Lower leg skin (tissue), 4 donors: ENCODE measurements at regions not wholly inside any gene's neighbourhood (a gene's known extent, or its start where the extent isn't known, plus 50 kb on each side); places are given as distances from the start of the nearest gene placed in this dataset.

ENCODE experiments used
- DNase-seq, 2 donors: peaks; one replicate each; pipeline ENCODE4 v3.0.0-alpha.2; 2019; ENCODE audit warnings: low spot score in 2 of 2
- H3K4me3 ChIP-seq: fragments of 200-600 bp; sonication (generic); 2 replicates; pipeline ENCODE4 v1.5.1; 2017; ENCODE audit warnings: mild to moderate bottlenecking, low read depth; ENCODE audit not compliant: poor library complexity, severe bottlenecking
- CTCF ChIP-seq, 3 donors: fragments of 450-650 bp; IDR thresholded peaks; one replicate each; pipeline ENCODE4 v1.5.1; 2016; ENCODE audit warnings: antibody characterized with exemption in 3 of 3, mild to moderate bottlenecking in 3 of 3, moderate library complexity in 2 of 3
- POLR2A ChIP-seq, 2 donors: fragments of 450-650 bp; IDR thresholded peaks; one replicate each; pipeline ENCODE4 v1.6.1; 2016 to 2017; ENCODE audit warnings: antibody characterized with exemption in 2 of 2, mild to moderate bottlenecking in 1 of 2, moderate library complexity in 1 of 2
- WGBS, 2 donors: methylation state at CpG; one replicate each; pipeline ENCODE4 v1.1.5; 2018; 5-methylcytosine and 5-hydroxymethylcytosine counted together
- intact Hi-C: fragments of 100-400 bp; cut with DNase I; formaldehyde crosslinking; loops from one replicate; pipeline ENCODE4 v1.15.0; 2023; ENCODE audit warnings: low total_unique reads

GRCh38 chr18:60775978-60776377, 403.4 kb upstream of the MC4R start:
- intact Hi-C loops, result no loop called here
- TF ChIP-seq CTCF (IDR thresholded peaks at IDR 0.05), result no peak
- no peak for TF ChIP-seq POLR2A (IDR thresholded peaks at IDR 0.05)
- no peak for DNase-seq
- H3K4me3 ChIP-seq, result no peak overlapping the region
- WGBS, 2 donors, result 45 to 79% methylated on average over 1 of the region's 1 CpG

- no peak for DNase-seq
- intact Hi-C loops, result no loop called here
- 92 to 100% methylated on average over 1 of the region's 1 CpG for WGBS, 2 donors
- no peak overlapping the region for H3K4me3 ChIP-seq
- TF ChIP-seq POLR2A (IDR thresholded peaks at IDR 0.05) (no peak), CTCF (IDR thresholded peaks at IDR 0.05) (no peak)
Measured at GRCh38 chr18:60784161-60784560, 411.6 kb upstream of the MC4R start.

- no peak for DNase-seq
Measured at GRCh38 chr18:60794802-60795201, 422.2 kb upstream of the MC4R start.

GRCh38 chr18:60804415-60804814, 431.8 kb upstream of the MC4R start:
- intact Hi-C loops, result no loop called here
- DNase-seq, result no peak
- no peak overlapping the region for H3K4me3 ChIP-seq
- TF ChIP-seq CTCF (IDR thresholded peaks at IDR 0.05) (no peak), POLR2A (IDR thresholded peaks at IDR 0.05) (no peak)
- WGBS, 2 donors, result 66 to 69% methylated on average over 3 of the region's 3 CpGs

More at GRCh38 chr18:60794802-60795201, 422.2 kb upstream of the MC4R start:
- TF ChIP-seq POLR2A (IDR thresholded peaks at IDR 0.05) (no peak), CTCF (IDR thresholded peaks at IDR 0.05) (no peak)
- WGBS, 2 donors, result 56 to 59% methylated on average over 5 of the region's 5 CpGs
- intact Hi-C loops, result no loop called here
- H3K4me3 ChIP-seq, result no peak overlapping the region

GRCh38 chr18:60809937-60810336, 437.4 kb upstream of the MC4R start:
- WGBS, 2 donors, result 66 to 68% methylated on average over 2 of the region's 2 CpGs
- intact Hi-C loops, result loop anchor here (10.0 kb wide), 1 partner anchor 685 kb away; no protein-coding TSS in a partner anchor
- TF ChIP-seq POLR2A (IDR thresholded peaks at IDR 0.05), result no peak
- no peak for TF ChIP-seq CTCF (IDR thresholded peaks at IDR 0.05)
- no peak for DNase-seq
- H3K4me3 ChIP-seq, result no peak overlapping the region

- 74 to 85% methylated on average over 2 of the region's 2 CpGs for WGBS, 2 donors
- intact Hi-C loops, result loop anchor here (10.0 kb wide), 1 partner anchor 682 kb away; no protein-coding TSS in a partner anchor
- TF ChIP-seq CTCF (IDR thresholded peaks at IDR 0.05) (no peak), POLR2A (IDR thresholded peaks at IDR 0.05) (no peak)
- no peak for DNase-seq
- H3K4me3 ChIP-seq, result no peak overlapping the region
Measured at GRCh38 chr18:60812921-60813320, 440.3 kb upstream of the MC4R start.
